HG03571 (cell line): ENCODE measurements at regions not wholly inside any gene's neighbourhood (a gene's known extent, or its start where the extent isn't known, plus 50 kb on each side); places are given as distances from the start of the nearest gene placed in this dataset.

Experiments
- ATAC-seq: cut with Tn5 transposase; IDR thresholded peaks from one replicate; pipeline ENCODE4 v1.9.1; 2021; ENCODE audit not compliant: unreplicated experiment

GRCh38 chr20:24790746-24791283 is 158.3 kb upstream of the CST7 start:
- no peak for ATAC-seq

GRCh38 chr20:24791953-24792352 is 157.1 kb upstream of the CST7 start:
- ATAC-seq, result no peak

DNA sequence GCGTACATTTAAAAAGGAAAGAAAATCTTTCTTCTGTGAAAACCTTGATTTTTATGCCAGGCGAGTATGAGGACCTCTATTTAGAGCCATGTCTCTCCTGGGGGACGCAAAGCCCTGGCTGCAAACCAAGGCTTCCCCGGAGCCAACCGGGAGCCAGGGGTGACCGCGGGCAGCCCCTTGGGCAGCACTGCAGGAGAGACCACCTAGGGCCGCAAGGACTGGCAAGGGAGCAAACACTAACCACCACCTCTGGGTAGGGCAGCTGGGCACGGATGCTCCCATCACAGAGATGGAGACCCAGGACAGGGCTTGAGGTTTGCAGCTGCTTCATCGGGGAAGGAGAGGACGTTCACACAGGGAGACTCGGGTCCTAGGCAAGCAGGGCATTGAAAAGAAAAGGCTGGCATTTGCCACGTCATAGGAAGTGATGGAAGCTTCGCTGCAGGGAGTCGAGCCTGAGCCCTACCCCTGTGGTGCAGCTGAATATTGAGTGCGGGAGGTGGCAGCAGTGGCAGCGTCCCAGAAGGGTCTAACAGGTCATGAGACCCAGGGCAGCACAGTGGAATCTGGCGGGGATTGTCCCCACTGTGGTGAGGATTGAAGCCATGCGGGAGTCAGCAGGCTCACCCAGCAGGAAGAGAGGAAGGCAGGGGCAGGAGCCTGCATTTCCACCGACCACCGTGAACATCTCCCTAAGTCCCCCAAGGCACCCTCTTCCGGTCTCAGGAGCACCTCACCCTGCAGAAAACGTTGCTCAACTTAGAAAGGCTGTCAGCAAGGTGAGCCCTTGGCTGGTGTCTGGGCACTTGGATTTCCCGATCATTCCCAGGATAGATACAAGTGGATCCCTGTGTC is 156.2 kb upstream of the CST7 start:
- no peak for ATAC-seq

DNA sequence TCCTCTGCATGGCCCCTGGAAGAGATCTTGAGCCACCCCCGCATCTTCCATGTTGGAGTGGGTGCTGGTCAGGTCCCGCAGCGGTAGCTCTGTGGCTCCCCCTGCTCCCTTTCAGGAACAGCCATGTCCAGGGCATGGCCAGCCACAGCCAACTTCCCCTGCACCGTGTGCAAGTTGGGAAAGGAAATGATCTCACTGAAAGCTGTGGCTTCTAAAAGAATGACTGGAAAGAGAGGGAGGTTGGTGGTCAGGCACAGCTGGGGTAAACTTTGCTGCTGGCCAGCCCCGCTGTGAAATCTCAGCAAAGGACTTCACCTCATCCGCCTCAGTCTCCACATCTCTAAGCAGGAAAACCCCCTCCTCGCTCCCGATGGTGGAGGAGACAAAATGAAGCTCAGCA is 153.6 kb upstream of the CST7 start:
- no peak for ATAC-seq

DNA sequence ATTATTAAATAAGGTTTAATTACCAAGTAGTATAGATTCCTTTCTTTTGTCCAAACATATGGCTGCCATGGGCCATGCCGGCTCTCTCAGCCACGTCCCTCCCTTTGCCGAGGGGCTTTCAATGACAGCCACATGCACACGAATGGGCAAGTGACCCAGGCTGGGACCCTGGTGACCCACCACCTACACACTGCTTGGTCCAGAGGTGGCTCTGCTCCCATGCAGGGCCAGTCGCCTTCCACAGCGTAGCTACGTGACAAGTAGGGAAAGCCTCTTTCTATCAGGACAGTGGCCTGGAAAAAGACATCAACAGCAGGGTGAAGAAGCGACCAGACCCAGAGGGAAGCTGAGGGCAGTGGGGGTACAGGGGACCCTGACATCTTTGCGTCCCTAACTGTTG is 152.8 kb upstream of the CST7 start:
- no peak for ATAC-seq

DNA sequence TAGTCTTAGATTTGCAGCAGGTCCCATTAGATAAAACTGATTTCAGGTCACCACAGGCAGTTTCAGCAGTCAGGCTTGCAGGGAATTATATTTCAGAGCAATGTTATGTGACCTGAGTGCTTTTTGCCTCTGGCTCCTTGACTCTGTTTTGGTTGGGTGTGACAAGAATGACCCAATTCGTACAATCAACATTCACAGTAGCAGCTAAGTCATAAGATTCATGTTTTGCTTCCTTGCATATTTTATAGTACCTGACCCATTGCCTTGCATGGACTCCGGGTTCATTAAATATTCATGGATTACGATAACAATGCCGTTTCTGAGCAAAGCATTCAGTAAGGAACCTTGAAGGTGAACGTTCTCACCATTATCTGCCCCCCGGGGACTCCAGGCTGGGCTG is 152.0 kb upstream of the CST7 start:
- ATAC-seq, result no peak

DNA sequence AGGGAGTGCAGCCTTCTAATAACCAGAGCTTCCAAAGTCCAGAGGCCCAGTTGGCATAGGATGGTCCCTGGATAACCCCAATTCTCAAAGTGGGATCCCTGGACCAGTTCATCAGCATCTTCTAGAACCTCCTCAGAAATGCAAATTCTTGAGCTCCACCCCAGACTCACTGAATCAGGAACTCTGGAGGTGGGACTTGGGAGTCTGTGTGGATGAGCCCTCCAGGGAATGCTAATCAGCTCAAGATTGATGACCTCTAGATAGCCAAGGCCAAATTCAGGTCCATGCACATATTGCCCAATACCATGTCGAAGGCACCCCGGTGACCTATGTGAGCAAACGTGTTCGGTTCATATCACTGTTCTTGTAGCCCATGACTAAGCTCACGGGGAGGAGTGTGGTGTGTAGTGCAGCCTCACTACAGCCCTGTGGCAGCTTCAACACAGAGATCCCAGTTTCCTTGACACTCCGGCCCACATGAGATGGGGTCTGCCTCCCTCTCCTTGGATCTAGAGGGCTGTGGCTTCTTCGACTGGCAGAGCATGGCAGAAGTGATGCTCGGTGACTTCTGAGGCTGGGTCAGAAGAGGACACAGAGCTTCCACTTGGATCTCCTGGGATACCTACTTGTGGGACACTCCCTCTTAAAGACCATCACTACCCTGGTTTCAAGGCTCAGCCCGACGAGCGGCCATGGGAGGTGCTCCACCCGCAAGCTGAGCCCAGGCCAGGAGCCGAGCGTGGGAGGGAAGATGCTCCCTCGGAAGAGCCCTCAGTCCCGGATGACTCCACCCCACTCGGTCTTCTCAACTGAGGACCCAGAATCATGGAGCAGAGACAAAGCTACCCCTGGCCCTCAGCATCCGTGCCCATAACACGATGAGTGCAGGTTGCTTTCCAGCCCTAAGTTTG is 151.1 kb upstream of the CST7 start:
- no peak for ATAC-seq

GRCh38 chr20:24798930-24799705 is 150.0 kb upstream of the CST7 start:
- no peak for ATAC-seq

DNA sequence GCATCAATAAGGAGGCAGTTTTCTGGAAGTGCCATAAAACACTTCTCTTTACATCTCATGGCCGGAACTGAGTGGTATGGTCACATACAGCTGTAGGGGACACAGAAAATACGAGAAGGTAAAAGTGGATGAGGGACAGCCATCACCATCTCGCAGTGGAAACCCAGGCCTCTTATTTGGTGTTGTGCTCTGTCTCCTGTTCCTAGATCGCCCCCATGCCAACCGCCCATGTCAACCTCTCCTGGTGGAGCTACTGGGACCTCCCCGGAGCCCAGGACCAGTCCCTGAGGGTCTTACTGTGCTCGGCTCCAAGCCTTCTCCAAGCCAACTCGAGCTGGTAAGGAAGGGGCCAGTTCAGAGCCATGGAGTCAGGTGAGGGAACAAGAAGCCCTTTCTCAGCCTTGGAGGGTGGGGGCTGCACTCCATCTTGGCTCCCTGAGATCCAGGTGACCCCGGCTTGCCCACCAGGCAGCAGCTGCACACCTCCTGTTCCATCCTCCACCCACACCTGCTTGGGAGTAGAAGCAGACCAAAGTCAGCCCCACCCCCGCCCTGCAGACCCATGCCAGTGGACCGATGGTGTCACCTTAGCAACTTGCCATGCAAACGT is 149.0 kb upstream of the CST7 start:
- no peak for ATAC-seq

DNA sequence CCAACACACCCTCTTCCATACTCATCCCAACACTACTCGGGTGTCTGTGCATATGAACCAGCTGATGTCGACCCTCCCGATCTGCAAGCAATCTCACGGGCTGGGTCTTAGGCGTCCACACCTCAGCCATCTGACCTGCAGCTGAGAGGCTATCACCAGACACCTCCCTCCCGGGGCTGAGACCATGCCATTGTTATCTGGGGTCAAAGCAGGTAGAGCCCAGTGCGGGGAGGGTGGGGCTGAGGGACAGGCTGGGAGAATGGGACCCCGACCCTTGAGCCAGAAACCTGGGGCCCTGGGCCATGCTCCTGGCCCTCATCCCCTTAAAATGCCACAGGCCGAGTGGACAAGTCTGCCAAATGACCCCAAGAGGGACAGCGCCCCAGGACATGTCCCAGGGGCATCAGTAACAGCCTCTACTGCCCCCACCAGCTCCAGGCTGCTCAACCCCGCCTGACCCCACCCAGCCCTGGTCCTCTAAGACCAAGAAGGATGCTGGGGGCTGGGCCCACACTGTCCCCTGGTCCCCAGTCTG is 146.7 kb upstream of the CST7 start:
- ATAC-seq, result no peak

DNA sequence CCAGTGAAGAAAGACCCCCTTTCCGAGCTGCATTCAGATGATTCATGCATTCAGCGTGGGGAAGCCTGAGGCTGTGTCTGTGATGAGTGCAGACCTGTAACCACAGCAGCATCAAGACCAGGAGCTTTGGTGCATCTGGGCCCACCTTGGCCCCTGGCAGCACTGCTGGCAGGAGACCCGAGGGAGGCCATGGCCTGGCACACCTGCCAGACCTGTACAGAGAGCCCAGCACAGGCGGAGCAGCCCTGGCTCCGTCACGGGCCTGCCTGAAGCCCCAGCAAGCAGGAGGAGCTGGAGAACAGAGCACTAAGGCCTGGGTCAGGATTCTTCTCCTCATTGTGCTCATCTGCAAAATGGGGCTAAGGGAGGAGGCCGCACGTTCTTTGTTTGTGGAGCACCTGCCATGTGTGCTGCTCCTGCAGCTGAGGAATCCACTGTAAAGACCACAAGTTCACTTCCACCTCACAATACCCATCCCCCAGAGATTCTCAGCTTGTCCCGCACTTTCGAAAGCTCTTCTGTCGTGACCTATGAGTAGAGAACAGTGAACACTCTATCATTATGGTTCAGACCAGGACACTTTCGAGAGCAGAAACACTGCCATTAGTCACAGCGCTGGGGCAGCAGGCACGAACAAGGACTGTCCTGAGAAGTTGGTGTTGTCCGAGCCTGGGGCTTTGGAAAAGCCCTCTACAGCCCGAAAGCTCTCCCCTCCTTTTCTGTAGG is 144.4 kb upstream of the CST7 start:
- ATAC-seq, result no peak

DNA sequence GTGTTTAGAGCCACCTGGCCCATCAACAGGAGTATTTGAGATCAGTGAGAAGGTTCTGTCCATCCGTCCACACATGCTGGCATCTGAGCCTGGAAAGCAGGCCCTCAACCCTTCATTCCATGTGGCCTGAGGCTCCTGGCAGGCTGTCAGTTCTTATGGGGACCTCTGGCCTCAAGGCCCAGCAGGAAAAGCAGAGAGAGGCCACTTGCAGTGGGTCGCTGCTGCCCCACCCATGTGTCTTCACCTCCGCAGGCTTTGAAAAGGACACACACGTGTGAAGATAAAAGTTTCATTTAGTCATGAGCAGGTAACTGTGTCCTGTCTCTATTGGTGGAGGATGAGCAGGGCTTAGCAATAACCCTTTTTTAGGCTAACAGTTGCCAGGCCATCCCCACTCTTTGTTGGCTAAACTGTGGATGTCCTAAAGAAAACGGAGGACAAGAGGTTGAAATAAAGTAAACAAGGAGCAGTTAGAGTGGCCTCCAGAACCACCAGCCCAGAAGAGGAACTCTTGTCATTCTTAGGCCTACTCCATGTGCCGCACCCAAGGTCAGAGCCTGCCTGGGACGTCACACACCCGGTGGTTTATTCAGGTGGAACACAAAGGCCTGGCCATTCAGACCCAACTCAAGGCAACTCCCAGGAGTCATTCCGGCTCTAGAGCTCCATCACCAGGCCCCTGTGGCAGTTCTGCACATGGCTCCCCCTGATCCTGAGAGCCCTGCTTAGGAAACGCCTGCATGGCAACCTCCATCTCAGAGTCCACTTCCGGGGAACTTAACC is 143.4 kb upstream of the CST7 start:
- ATAC-seq, result no peak

DNA sequence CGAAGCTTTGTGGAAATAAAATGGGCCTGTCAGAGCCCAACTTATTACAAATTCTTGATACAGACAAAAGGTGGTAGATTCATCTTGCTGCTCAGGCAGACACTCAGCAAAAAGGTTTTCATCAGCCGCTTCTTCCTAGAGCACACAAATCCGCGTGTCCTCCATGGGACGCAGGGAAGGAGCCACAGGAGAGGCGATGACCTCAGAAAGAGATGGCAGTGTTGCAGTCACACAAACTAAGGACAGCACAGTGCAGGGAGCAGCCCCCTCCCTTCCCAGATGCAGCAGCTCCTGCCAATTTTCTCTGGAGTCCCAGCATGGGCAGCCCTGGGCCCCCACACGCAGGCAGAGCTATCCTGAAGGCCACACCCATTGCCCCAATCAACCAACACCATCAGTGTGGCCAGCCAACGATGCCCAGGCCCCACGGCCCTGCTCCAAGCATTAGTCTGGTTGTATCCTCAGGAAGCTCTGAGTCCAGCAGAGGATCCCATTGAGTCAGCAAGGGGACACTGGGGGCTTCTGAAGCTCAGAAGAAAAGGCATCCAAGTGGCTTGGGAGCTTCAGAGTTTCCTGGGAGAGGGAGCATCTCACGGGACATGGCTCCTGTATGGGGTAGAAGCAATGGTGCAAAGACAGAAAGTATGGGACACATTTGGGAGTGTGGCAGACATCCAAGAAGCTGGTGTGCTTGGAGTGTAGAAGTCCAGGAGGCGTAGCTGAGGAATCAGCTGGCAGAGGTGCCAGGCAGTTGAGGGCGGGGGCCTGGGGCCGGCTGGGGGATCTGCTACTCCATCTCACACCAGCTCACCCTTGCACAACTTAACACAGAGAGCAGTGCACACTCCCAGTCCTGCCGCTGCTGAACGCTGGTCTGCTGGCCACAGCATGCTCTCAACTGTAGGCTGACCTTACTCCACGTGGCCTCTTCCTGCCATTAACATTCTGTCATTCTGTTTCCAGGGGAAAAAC is 142.1 kb upstream of the CST7 start:
- no peak for ATAC-seq

DNA sequence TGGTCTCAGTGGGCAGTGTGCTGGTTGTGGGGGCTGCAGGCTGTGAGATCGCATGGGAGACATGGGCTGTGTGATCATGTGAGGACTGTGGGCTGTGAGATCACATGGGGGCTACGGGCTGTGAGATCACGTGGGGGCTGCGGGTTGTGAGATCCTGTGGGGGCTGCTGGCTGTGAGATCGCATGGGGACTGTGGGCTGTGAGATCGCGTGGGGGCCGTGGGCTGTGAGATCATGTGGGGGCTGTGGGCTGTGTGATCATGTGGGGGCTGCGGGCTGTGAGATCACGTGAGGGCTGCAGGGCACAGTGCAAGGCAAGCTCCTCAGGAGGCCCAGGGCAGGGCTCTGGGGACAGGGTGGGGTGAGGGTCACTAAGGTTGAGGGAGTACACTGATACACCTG is 140.5 kb upstream of the CST7 start:
- ATAC-seq, result no peak

GRCh38 chr20:24809606-24810005 is 139.5 kb upstream of the CST7 start:
- no peak for ATAC-seq

DNA sequence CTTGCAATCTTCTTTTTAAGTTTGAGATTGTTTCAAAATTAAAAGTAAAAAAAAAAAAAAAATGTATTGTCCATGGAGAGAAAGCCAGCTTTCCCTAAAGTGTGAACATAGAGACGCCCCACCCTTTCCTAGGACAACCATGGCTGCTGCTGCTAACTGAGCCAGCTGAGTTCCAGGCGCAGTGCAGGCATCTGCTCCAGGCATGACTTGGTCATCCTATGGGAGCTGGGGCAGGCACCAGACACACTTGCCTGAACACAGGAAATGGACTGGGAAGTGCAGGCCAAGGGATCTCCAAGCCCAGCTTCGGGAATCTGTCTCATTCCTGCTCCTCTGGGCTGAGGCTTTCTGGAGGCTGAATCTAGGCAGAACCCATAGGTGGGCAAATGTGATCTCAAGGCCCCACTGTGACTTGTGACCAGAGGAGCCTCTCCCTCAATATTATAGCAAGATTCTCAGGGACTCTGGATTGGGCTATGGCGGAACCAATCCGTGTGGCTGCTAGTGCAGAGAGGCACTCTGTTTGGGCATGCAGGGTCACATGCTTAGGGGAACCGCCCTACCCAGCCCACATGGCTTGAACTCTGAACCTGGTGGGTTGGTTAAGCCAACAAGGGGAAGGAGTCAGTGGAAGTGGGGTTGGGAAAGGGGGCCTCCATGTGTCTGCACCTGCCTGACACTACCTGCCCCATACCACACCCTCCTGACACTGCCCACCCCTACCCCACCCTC is 138.2 kb upstream of the CST7 start:
- ATAC-seq, result no peak

- no peak for ATAC-seq
These were observed 136.7 kb upstream of the CST7 start for GRCh38 chr20:24812373-24812772.
